Erythroblast (primary cell): ENCODE measurements at regions not wholly inside any gene's neighbourhood (a gene's known extent, or its start where the extent isn't known, plus 50 kb on each side); places are given as distances from the start of the nearest gene placed in this dataset.

Experiments used
- DNase-seq, 2 experiments: peaks; one replicate each; lab custom pipeline; 2025; lab: John Stamatoyannopoulos, UW
- GATA1 ChIP-seq: IDR thresholded peaks from 2 replicates; pipeline ENCODE4 v1.6.1; 2011; ENCODE audit warnings: low read depth, mild to moderate bottlenecking, control low read depth, low read length, moderate library complexity
- POLR2A ChIP-seq: IDR thresholded peaks from 2 replicates; pipeline ENCODE4 v1.6.1; 2011; ENCODE audit warnings: mild to moderate bottlenecking, low read length

DNA sequence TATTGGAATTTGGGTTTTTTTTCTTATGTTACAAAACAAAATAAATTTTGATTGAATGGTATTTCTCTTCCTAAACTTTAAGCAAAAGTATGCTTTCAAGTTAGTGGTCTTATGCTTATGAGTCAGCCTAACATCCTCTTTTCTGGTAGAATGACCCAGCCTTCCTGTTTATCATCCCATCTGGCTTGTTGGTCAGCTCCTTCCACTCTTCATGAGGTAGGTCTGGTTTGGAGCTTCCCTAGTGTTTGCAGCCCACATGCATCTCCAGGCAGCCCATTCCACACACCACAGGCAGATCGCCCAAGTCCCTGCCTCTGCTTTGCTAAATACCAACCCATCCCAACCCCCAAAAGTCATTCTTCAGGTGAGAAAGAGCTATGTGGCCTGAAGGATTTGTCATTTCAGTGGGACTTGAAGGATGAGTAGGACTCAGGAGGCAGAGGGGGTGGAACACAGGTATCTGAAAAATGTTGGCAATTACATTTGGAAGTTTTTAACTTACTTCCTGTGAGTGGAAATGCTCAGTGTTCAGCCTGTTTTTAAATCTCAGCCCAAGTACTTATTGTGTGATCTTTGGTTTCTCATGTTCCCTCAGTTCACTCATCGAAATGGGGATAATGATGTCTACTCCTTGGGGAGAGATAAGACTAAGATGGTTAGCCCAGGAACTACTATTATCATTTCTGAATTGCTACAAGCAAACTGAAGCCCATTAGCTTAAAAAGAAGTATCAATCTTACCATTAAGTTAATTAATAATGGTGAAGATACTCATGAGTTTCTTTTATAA lies 294.0 kb downstream of the ADGB start:
- peak in 1 of 2 experiments; percentile 31 for DNase-seq
- TF ChIP-seq POLR2A: no peak
- TF ChIP-seq GATA1: no peak

DNA sequence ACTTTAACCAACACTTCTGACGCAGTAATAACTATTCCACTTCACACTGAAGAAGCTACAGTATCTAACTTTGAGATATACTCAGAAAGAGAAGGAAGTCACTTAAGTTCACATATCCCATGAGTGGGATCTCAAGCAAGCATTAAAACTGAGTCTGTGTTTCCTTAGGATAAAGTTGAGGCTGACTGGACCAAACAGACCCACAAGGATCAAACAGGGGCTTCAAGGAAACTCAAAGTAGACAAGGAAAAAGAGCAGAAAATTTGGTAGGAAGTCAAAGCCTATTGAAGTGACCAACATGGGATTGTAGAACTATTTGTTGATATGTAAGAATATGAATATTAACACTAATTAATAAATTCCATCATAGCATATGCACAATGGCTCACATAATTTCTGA lies 294.9 kb downstream of the ADGB start:
- TF ChIP-seq POLR2A (no peak), GATA1 (no peak)
- no peak for DNase-seq

DNA sequence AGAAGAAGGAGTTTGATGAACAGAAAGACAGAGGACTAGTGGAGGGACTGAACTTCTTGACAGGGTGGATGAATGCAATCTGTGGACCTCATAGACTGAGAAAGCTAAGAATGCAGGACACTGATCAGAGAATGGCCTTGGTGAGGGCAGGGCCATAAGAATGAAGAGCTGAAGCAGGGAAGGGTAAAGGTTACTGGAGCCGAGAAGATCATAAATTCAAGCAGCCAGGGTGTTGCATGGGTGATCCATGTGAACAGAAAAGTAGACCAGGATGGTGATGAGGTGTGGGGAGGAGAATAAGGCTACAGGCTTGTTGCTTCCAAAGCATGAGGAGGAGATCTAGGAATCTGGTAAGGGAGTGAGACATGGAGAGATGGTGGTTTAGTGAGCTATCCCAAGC lies 295.9 kb downstream of the ADGB start:
- no peak for TF ChIP-seq GATA1
- TF ChIP-seq POLR2A: no peak
- DNase-seq: no peak

DNA sequence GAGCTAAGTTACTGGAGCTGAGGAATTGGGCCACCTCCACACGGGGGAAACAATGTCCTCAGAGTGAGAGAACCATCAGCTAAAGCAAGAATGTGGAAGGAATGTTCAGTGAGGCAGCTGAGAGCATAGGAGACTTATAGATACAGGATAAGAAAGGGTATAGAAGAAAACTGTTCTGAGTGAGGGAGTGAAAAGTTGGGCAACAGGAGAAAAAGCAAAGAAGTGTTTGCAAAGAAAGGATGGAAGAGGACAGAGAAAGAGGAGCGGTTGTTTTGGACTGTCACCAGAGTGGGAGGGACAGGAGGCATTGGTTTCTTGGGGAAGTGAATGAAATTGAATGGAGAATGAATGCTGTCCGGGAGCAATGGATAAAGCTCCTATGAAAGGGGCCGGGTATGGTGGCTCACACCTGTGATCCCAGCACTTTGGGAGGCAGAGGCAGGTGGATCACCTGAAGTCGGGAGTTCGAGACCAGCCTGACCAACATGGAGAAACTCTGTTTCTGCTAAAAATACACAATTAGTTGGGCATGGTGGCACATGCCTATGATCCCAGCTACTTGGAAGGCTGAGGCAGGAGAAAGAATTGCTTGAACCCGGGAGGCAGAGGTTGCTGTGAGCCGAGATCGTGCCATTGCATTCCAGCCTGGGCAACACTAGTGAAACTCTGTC lies 296.5 kb downstream of the ADGB start:
- no peak for DNase-seq
- TF ChIP-seq GATA1 (no peak), POLR2A (no peak)

DNA sequence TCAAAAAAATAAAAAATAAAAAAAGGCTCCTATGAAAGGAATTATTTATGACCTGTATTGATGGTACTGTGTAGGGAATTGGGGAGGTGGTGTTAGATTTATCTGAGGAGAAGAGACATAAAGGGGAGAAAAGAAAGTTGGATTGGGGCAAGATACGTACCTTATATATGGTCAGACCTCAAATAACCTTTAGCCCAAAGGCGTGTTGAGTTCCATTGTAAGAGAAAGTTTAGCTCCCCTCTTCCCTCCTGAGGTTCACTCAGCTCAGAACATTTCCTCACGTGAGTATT lies 296.9 kb downstream of the ADGB start:
- DNase-seq: no peak
- TF ChIP-seq POLR2A (no peak), GATA1 (no peak)

DNA sequence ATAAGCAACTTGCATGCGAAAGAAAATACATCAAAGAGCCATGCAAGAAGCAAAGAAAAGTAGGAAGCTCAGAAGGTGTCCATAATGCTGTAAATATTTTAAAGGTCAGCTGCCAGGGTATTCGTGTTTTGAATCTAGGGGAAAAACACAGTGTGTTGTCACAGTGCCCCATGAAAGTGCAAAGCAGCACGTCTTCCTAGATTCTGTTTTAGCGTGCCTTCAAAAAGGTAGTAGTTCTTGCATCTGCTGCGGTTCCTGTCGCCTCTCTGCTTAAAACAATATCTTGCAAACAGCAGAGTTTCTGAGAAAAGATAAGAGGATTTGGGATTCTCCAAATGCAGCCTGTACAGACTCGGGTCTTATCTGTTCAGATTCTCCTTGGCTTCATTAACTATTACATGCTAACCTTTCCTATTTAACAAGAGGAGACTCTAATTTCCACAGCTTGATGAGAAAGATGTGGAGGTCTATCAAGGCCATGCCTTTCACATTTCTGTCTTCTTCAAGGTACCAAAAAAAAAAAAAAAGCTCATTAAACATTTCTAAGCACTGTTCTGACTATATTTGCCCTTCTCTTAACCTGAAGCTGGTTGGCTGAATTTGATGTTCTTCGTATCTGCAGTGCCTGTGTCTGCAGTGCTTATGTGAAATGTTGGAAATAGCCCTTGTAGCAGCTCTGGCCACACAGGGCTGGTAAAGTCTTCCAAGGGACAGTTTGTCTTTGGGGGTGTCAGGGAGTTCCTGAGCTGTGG lies 297.5 kb downstream of the ADGB start:
- DNase-seq: peak; percentile 50 to 56
- TF ChIP-seq POLR2A (peak; percentile 23), GATA1 (no peak)

DNA sequence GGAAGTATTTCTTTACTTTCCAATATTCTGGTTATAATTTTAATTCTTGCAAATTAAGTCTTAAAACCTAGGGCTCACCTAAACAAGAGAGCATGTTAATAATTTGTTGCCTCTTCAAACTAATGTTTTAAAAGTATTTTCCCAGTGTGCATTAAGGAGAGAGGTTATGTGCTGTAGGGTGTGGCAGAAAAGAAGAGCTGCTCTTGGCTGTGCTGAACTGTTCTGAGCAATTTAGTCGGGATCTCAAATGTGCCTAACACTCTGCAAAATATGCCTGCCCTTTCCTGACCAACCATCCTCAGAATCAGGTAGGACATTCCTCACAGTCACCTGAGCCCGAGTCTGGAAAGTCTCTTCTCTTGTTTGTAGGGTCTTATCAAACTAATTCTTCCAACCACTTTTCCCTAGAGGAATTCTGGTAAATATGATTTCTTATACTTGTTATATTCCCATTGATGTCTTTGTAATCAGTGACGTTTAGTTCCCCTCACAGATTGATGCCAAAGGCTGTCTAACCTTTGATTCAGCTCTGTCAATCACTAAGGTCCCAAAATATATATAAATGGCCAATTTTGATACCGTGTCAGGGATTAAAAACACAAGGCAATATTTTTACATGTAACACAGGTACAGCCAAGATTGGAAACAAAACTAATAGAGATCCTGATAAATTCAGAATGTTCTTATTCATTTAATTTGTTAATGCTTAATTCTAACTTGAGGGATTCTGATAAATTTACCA lies 298.4 kb downstream of the ADGB start:
- DNase-seq: peak; percentile 55 to 59
- TF ChIP-seq POLR2A (no peak), GATA1 (no peak)

DNA sequence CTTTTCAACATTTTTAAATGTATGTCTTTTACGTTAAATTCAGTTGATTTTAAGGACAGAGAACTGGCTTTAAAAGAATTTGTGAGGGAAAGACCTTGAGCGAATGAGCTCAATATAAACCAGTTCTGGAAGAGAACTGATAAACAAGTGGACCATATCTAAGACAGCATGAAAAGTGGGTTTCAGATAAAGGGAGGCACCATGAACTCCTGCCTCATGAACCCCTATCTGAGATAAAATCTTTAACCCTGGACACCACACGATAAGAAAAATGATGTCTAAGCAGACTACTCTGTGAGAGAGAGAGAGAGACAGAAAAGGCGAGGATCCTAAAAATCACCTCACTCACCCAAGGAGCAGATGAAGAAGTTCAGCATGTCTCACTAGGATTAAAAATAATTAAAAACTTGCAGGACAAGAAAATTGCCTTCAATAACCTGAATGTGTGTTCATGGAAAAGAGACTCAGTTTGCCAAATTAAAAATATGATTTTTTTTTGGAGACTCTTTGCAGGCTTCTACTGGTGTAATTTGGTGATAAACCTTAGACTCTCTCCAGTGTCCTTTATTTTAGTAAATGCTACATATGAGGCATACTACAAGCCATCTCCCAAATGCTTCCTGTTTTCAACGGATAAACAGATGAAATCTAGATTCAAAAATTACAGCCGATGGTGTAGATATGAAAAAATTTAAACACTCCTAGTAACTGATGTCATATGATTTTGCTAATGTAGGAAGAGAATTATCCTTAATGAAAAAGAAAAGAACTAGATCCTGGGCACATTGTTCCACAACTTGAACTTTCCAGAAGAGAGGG lies 299.5 kb downstream of the ADGB start:
- no peak for TF ChIP-seq POLR2A
- no peak for TF ChIP-seq GATA1
- DNase-seq: peak; percentile 68 to 89

DNA sequence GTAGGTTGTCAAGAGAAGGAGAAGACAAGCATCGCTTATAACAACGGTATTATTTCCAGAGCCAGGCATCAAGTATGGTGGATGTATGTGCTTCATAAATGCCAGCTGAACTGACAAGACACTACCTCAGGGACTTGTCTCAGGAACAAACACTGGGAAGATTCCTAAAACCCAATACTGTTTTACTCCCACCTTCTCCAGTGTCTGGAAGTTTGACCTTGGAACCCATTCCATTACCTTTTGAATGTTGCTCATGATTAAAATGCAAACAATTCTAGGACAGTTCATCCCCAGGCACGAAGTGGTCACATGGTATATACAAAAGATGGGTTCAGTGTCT lies 300.1 kb downstream of the ADGB start:
- peak in 1 of 2 experiments; percentile 24 for DNase-seq
- TF ChIP-seq POLR2A (no peak), GATA1 (no peak)

DNA sequence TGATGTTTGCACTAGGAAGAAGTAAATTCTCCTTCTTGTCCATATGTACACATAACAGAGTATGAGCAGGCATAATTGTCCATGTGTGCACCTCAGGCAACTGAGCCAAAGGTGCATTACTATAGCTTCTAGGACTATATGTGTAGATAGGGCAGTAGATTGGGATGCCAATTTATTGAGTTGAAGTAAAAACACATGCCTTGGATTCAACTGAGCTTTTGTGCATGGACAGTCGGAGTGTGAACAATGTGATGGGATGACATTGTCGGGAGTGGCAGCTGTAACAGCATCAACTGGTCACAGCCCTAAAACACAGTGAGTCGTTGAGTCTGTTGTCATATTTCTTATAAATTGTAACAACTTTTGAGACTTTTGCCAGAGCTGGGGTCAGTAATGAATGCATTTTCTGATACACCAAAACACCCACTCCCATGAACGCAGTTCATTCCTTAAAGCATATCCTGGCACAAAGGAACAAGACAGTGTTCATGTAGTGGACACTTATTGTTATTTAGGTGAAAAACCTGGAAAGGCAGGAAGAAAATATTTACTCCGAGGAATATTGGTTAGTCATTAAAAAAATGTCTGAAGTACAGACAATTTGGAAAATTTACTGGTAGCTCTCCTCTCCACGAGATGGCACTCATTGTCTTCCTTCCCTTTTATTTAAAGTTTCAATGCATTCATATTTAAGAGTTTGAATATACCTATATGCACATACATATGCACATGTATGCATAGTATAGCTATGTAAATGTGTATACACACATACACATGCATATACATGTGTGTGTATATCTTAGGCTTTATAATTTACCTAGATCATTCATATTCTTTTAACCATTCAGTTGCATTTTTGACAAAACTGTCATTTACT lies 302.0 kb upstream of the STXBP5 start:
- no peak for TF ChIP-seq GATA1
- TF ChIP-seq POLR2A: no peak
- peak; percentile 33 to 63 for DNase-seq

DNA sequence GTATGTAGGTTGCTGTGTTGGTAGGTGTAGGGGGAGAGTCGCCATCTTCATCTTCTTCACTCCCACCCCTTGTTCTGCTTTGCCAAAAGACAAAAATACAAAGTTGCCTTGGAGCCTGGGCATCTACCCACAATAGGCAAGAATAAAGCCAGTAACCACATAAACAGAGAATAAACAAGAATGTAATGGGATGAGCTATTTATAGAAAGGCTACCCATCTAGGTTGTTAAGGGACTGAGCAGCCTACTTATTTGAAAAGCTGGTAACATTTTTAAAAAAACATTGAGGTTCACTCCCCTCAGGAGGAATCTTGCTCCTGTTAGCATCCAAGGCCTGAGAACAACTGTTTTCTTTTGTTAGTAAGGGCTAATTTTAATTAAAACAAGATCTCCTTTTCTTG lies 301.4 kb upstream of the STXBP5 start:
- TF ChIP-seq POLR2A: no peak
- TF ChIP-seq GATA1: no peak
- no peak for DNase-seq

DNA sequence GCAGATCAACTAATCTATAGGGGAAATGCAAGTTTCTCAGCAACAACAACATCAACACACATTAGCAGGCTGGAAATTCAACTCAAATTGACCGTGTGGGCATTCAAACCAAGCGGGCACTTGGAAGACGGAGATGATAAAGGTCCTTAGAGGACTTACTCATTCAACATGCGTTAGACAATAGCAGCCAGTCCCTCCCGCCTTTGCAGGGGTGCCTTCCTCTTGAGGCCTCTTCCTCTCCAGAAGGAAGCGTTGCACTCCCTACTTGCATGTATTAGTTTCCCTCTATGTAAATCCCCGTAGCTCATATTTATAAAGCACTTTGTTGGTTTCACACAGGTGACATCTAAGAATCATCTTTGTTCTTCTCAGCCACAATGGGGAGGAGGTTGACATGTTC lies 300.8 kb upstream of the STXBP5 start:
- TF ChIP-seq GATA1 (no peak), POLR2A (no peak)

DNA sequence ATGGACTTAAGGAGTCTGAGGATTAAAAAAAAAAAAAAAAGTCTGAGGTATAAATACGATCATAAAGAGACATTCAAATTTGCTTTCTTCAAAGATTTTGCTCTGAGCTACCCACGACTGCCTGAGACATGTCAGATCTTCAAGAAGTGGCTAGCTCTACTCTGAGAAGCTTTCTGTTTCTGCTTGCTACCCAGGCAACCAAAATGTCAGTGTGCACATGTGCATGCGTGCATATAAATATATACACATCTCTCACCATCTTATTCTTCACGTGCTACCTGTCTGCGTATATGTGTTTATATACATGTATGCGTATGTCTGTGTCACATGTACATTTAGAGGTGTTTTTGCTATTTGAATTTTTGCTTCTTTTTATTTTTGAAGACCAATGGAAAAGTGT lies 299.6 kb upstream of the STXBP5 start:
- DNase-seq: no peak
- TF ChIP-seq GATA1 (no peak), POLR2A (no peak)

More for the DNA sequence above, 300.8 kb upstream of the STXBP5 start:
- DNase-seq: no peak
